Liver (tissue), 8 donors: ENCODE measurements at regions not wholly inside any gene's neighbourhood (a gene's known extent, or its start where the extent isn't known, plus 50 kb on each side); places are given as distances from the start of the nearest gene placed in this dataset.

Source experiments
- DNase-seq: peaks from one replicate; pipeline ENCODE4 v3.0.0-alpha.2; 2017; ENCODE audit warnings: low spot score
- H3K27ac ChIP-seq, 2 donors: one replicate each; pipeline ENCODE4 v1.7.0; 2013; ENCODE audit warnings: inconsistent platforms in 2 of 2, low read length in 2 of 2, control low read depth in 1 of 2, low read depth in 1 of 2, mild to moderate bottlenecking in 1 of 2
- H3K27me3 ChIP-seq, 4 donors: one replicate each; pipeline versions ENCODE4 v1.6.1 to v1.7.0; 2013; ENCODE audit warnings: low read length in 3 of 4, inconsistent platforms in 1 of 4, mild to moderate bottlenecking in 1 of 4, moderate library complexity in 1 of 4; ENCODE audit not compliant: control insufficient read depth in 4 of 4, insufficient read depth in 4 of 4
- H3K36me3 ChIP-seq, 4 donors: one replicate each; pipeline versions ENCODE4 v1.6.1 to v1.7.0; 2013; ENCODE audit warnings: low read length in 3 of 4, mild to moderate bottlenecking in 3 of 4, low read depth in 1 of 4, moderate library complexity in 1 of 4; ENCODE audit not compliant: control insufficient read depth in 4 of 4, insufficient read depth in 3 of 4
- H3K4me1 ChIP-seq, 4 donors: one replicate each; pipeline versions ENCODE4 v1.6.1 to v1.7.0; 2013; ENCODE audit warnings: low read length in 3 of 4, mild to moderate bottlenecking in 3 of 4, moderate library complexity in 1 of 4; ENCODE audit not compliant: control insufficient read depth in 4 of 4, insufficient read depth in 4 of 4
- H3K4me3 ChIP-seq, 3 donors: one replicate each; pipeline versions ENCODE4 v1.6.1 to v1.7.0; 2013; ENCODE audit warnings: low read length in 3 of 3, control low read depth in 1 of 3, low read depth in 1 of 3, mild to moderate bottlenecking in 1 of 3
- H3K9ac ChIP-seq, 2 donors: one replicate each; pipeline ENCODE4 v1.7.0; 2013; ENCODE audit warnings: low read length in 2 of 2, mild to moderate bottlenecking in 2 of 2, moderate library complexity in 2 of 2, control low read depth in 1 of 2, low read depth in 1 of 2
- H3K9me3 ChIP-seq, 4 donors: one replicate each; pipeline versions ENCODE4 v1.6.1 to v1.7.0; 2013; ENCODE audit warnings: low read length in 3 of 4; ENCODE audit not compliant: control insufficient read depth in 4 of 4
- EGR1 ChIP-seq, 2 donors: IDR thresholded peaks; 2 replicates each; pipeline ENCODE4 v1.6.1; 2016 to 2018; ENCODE audit warnings: antibody characterized with exemption in 2 of 2, low read depth in 2 of 2
- FOXA1 ChIP-seq: IDR thresholded peaks from 2 replicates; pipeline ENCODE4 v1.6.1; 2016; ENCODE audit warnings: antibody characterized with exemption
- FOXA2 ChIP-seq: IDR thresholded peaks from 2 replicates; pipeline ENCODE4 v1.6.1; 2016; ENCODE audit warnings: antibody characterized with exemption
- GABPA ChIP-seq, 2 donors: IDR thresholded peaks in 1 of 2; conservative IDR thresholded peaks in 1 of 2; 2 replicates each; pipeline ENCODE4 v1.6.1; 2016; ENCODE audit warnings: antibody characterized with exemption in 2 of 2, mild to moderate bottlenecking in 1 of 2, moderate library complexity in 1 of 2
- HNF4A ChIP-seq, 2 donors: conservative IDR thresholded peaks; 2 replicates each; pipeline ENCODE4 v1.6.1; 2016; ENCODE audit warnings: antibody characterized with exemption in 2 of 2, mild to moderate bottlenecking in 2 of 2
- HNF4G ChIP-seq: IDR thresholded peaks from 2 replicates; pipeline ENCODE4 v1.6.1; 2016; ENCODE audit warnings: antibody characterized with exemption
- JUND ChIP-seq, 2 donors: IDR thresholded peaks; 2 replicates each; pipeline ENCODE4 v1.6.1; 2016; ENCODE audit warnings: antibody characterized with exemption in 2 of 2
- NR2F2 ChIP-seq: IDR thresholded peaks from 2 replicates; pipeline ENCODE4 v1.6.1; 2016; ENCODE audit warnings: antibody characterized with exemption
- RAD21 ChIP-seq, 2 donors: IDR thresholded peaks; 2 replicates each; pipeline ENCODE4 v1.6.1; 2016; ENCODE audit warnings: antibody characterized with exemption in 2 of 2, mild to moderate bottlenecking in 2 of 2
- RXRA ChIP-seq, 2 donors: IDR thresholded peaks; 2 replicates each; pipeline ENCODE4 v1.6.1; 2017 to 2018; ENCODE audit warnings: antibody characterized with exemption in 2 of 2, mild to moderate bottlenecking in 1 of 2
- SP1 ChIP-seq: IDR thresholded peaks from 2 replicates; pipeline ENCODE4 v1.6.1; 2018; ENCODE audit warnings: antibody characterized with exemption, mild to moderate bottlenecking
- YY1 ChIP-seq: IDR thresholded peaks from 2 replicates; pipeline ENCODE4 v1.6.1; 2016; ENCODE audit warnings: antibody characterized with exemption, mild to moderate bottlenecking
- WGBS: extraction: QIAGEN DNeasy Blood & Tissue Kit; methylation state at CpG from one replicate; pipeline ENCODE4 v1.1.7; 2013; 5-methylcytosine and 5-hydroxymethylcytosine counted together
- TF ChIP-seq, protein P1 (sequence below): IDR thresholded peaks from 2 replicates; pipeline ENCODE4 v1.6.1; 2016; ENCODE audit warnings: antibody characterized with exemption
- TF ChIP-seq, protein P2 (sequence below): IDR thresholded peaks from 2 replicates; pipeline ENCODE4 v1.6.1; 2016; ENCODE audit warnings: antibody characterized with exemption
- TF ChIP-seq, protein P3 (sequence below): IDR thresholded peaks from 2 replicates; pipeline ENCODE4 v1.6.1; 2016; ENCODE audit warnings: antibody characterized with exemption
- TF ChIP-seq, protein P4 (sequence below): IDR thresholded peaks from 2 replicates; pipeline ENCODE4 v1.6.1; 2016; ENCODE audit warnings: antibody characterized with exemption, mild to moderate bottlenecking
- TF ChIP-seq, protein P5 (sequence below): fragments of 150-350 bp; IDR thresholded peaks from 2 replicates; pipeline ENCODE4 v1.5.1; 2017; ENCODE audit warnings: improper control_type of control experiment, low read depth, low read length; ENCODE audit not compliant: missing input control
- donor health status: healthy.
- donor health status: healthy.
- donor health status: healthy.
- donor health status: healthy.
- donor health status: healthy.

DNA sequence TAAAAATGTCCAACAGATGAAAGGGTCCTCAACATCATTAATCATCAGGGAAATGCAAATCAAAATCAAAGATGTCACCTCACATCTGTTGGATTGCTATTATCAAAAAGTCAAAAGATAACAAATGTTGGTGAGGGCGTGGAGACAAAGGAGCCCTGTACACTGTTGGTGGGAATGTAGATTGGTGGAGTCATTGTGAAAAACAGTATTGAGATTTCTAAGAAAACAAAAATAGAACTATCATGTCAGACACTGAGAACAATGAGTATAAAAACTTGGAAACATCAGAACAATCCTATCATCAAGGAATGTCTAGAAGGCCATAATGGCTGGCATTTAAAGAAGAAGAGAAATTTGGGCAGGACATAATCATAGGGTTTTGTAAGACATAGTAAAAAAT, 209.2 kb upstream of the PTGFR start:
- Histone ChIP-seq H3K9me3 (no peaks in the 10 kb centered on the region), H3K36me3 (no peaks in the 10 kb centered on the region), H3K27me3 (no peaks in the 10 kb centered on the region), H3K9ac (no peak overlapping the region), H3K27ac (no peak overlapping the region), H3K4me1 (peaks cover 4 to 16% (median 14%) of the 10 kb centered on the region in 4 donors), H3K4me3 (no peak overlapping the region)
- no peak for DNase-seq
- TF ChIP-seq FOXA2 (no peak), RAD21 (IDR thresholded peaks at IDR 0.05) (no peak), NR2F2 (no peak)
- TF ChIP-seq, protein P1, sequence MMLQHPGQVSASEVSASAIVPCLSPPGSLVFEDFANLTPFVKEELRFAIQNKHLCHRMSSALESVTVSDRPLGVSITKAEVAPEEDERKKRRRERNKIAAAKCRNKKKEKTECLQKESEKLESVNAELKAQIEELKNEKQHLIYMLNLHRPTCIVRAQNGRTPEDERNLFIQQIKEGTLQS: no peak
- WGBS: 86% methylated on average over 1 of the region's 1 CpG

DNA sequence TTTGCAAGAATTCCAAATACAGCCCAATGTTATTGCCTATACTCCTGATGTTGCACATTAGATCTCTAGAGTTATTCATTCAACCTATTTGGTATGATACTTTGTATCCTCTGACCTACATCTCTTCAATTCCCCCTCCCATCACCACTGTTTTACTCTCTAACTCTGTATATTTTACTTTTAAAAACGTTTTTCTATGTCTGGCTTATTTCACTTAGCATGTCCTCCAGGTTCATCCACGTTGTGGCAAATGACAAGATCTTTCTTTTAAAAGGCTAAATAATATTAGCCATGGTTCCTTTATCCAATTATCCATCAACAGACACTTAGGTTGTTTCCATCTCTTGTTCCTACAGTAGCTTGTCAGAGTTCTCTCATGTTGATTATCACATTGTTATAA, 207.1 kb upstream of the PTGFR start:
- no peak for DNase-seq
- TF ChIP-seq HNF4A (conservative IDR thresholded peaks at IDR 0.05): no peak
- TF ChIP-seq FOXA1: no peak
- TF ChIP-seq HNF4G: no peak
- TF ChIP-seq FOXA2: no peak
- TF ChIP-seq, protein P2, sequence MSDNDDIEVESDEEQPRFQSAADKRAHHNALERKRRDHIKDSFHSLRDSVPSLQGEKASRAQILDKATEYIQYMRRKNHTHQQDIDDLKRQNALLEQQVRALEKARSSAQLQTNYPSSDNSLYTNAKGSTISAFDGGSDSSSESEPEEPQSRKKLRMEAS: no peak
- TF ChIP-seq, protein P3, sequence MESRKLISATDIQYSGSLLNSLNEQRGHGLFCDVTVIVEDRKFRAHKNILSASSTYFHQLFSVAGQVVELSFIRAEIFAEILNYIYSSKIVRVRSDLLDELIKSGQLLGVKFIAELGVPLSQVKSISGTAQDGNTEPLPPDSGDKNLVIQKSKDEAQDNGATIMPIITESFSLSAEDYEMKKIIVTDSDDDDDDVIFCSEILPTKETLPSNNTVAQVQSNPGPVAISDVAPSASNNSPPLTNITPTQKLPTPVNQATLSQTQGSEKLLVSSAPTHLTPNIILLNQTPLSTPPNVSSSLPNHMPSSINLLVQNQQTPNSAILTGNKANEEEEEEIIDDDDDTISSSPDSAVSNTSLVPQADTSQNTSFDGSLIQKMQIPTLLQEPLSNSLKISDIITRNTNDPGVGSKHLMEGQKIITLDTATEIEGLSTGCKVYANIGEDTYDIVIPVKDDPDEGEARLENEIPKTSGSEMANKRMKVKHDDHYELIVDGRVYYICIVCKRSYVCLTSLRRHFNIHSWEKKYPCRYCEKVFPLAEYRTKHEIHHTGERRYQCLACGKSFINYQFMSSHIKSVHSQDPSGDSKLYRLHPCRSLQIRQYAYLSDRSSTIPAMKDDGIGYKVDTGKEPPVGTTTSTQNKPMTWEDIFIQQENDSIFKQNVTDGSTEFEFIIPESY: no peak
- TF ChIP-seq, protein P4, sequence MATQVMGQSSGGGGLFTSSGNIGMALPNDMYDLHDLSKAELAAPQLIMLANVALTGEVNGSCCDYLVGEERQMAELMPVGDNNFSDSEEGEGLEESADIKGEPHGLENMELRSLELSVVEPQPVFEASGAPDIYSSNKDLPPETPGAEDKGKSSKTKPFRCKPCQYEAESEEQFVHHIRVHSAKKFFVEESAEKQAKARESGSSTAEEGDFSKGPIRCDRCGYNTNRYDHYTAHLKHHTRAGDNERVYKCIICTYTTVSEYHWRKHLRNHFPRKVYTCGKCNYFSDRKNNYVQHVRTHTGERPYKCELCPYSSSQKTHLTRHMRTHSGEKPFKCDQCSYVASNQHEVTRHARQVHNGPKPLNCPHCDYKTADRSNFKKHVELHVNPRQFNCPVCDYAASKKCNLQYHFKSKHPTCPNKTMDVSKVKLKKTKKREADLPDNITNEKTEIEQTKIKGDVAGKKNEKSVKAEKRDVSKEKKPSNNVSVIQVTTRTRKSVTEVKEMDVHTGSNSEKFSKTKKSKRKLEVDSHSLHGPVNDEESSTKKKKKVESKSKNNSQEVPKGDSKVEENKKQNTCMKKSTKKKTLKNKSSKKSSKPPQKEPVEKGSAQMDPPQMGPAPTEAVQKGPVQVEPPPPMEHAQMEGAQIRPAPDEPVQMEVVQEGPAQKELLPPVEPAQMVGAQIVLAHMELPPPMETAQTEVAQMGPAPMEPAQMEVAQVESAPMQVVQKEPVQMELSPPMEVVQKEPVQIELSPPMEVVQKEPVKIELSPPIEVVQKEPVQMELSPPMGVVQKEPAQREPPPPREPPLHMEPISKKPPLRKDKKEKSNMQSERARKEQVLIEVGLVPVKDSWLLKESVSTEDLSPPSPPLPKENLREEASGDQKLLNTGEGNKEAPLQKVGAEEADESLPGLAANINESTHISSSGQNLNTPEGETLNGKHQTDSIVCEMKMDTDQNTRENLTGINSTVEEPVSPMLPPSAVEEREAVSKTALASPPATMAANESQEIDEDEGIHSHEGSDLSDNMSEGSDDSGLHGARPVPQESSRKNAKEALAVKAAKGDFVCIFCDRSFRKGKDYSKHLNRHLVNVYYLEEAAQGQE: no peak
- TF ChIP-seq YY1: no peak
- TF ChIP-seq JUND (IDR thresholded peaks at IDR 0.05): no peak
- TF ChIP-seq EGR1 (IDR thresholded peaks at IDR 0.05; ENCODE audit: low read depth in 2 of 2): no peak
- TF ChIP-seq, protein P5, sequence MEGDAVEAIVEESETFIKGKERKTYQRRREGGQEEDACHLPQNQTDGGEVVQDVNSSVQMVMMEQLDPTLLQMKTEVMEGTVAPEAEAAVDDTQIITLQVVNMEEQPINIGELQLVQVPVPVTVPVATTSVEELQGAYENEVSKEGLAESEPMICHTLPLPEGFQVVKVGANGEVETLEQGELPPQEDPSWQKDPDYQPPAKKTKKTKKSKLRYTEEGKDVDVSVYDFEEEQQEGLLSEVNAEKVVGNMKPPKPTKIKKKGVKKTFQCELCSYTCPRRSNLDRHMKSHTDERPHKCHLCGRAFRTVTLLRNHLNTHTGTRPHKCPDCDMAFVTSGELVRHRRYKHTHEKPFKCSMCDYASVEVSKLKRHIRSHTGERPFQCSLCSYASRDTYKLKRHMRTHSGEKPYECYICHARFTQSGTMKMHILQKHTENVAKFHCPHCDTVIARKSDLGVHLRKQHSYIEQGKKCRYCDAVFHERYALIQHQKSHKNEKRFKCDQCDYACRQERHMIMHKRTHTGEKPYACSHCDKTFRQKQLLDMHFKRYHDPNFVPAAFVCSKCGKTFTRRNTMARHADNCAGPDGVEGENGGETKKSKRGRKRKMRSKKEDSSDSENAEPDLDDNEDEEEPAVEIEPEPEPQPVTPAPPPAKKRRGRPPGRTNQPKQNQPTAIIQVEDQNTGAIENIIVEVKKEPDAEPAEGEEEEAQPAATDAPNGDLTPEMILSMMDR: no peak
- TF ChIP-seq RXRA (IDR thresholded peaks at IDR 0.05): no peak
- TF ChIP-seq GABPA (IDR thresholded peaks at IDR 0.05 in 1 of 2, conservative IDR thresholded peaks at IDR 0.05 in 1 of 2): no peak
- no peak for TF ChIP-seq NR2F2
- TF ChIP-seq, protein P1: no peak
- TF ChIP-seq SP1: no peak
- Histone ChIP-seq H3K36me3 (no peaks in the 10 kb centered on the region), H3K9ac (no peak overlapping the region), H3K9me3 (no peaks in the 10 kb centered on the region), H3K27me3 (no peaks in the 10 kb centered on the region), H3K4me3 (no peak overlapping the region), H3K27ac (no peak overlapping the region), H3K4me1 (peaks cover 4 to 16% (median 14%) of the 10 kb centered on the region in 4 donors)
- 40% methylated on average over 2 of the region's 2 CpGs for WGBS
